Upper lobe of left lung (tissue), 6 donors: ENCODE measurements at regions not wholly inside any gene's neighbourhood (a gene's known extent, or its start where the extent isn't known, plus 50 kb on each side); places are given as distances from the start of the nearest gene placed in this dataset.
"Not testable (repeated sequence)": the region's sequence is repeated elsewhere in the genome, so short reads cannot be mapped to it uniquely, and the experiment has no call there.

Experiments used
- ATAC-seq, 2 donors: fragments of 200-7000 bp; cut with Tn5 transposase; one replicate each; pipeline ENCODE4 v1.9.1; 2022; ENCODE audit warnings: mild to moderate bottlenecking in 2 of 2, moderate library complexity in 2 of 2; ENCODE audit not compliant: low FRiP score in 2 of 2
- DNase-seq, 2 donors: peaks; one replicate each; pipeline ENCODE4 v3.0.0-alpha.2; 2019 to 2020
- H3K27ac ChIP-seq, 4 donors: fragments of 200-600 bp; sonication (generic); one replicate each; pipeline ENCODE4 v1.5.1; 2016 to 2019
- H3K27me3 ChIP-seq, 4 donors: fragments of 200-600 bp; sonication (generic); one replicate each; pipeline ENCODE4 v1.5.1; 2017 to 2019
- H3K36me3 ChIP-seq, 4 donors: fragments of 200-600 bp; sonication (generic); one replicate each; pipeline ENCODE4 v1.5.1; 2016 to 2019
- H3K4me1 ChIP-seq, 4 donors: fragments of 200-600 bp; sonication (generic); one replicate each; pipeline ENCODE4 v1.5.1; 2018 to 2019
- H3K4me3 ChIP-seq, 4 donors: fragments of 200-600 bp; sonication (generic); one replicate each; pipeline ENCODE4 v1.5.1; 2017 to 2019; ENCODE audit warnings: mild to moderate bottlenecking in 2 of 4, moderate library complexity in 1 of 4
- H3K9me3 ChIP-seq, 4 donors: fragments of 200-600 bp; sonication (generic); one replicate each; pipeline ENCODE4 v1.5.1; 2018 to 2019
- CTCF ChIP-seq, 6 experiments: fragments of 450-650 bp in 4 of 6; fragments of 200-600 bp in 2 of 6; sonication (generic) in 2 of 6; IDR thresholded peaks; one replicate each; pipeline ENCODE4 v1.5.1; 2016 to 2019; ENCODE audit warnings: antibody characterized with exemption in 6 of 6
- EP300 ChIP-seq, 4 donors: sonication (generic); formaldehyde crosslinking; IDR thresholded peaks; one replicate each; pipeline ENCODE4 v1.5.1; 2017; ENCODE audit warnings: antibody characterized with exemption in 4 of 4, control low read depth in 2 of 4
- POLR2A ChIP-seq, 4 donors: fragments of 450-650 bp; IDR thresholded peaks; one replicate each; pipeline ENCODE4 v1.5.1; 2016 to 2017; ENCODE audit warnings: antibody characterized with exemption in 4 of 4, mild to moderate bottlenecking in 2 of 4
- POLR2AphosphoS5 ChIP-seq, 2 donors: sonication (generic); formaldehyde crosslinking; IDR thresholded peaks; one replicate each; pipeline ENCODE4 v1.5.1; 2017; ENCODE audit warnings: antibody characterized with exemption in 2 of 2
- WGBS, 2 donors: methylation state at CpG; one replicate each; pipeline ENCODE4 v1.1.5; 2017 to 2018; 5-methylcytosine and 5-hydroxymethylcytosine counted together
- donor health status: DM: no; HTN: no; CAD: no; lungs with moderate emphysema.
- donor health status: DM: no; HTN: yes; CAD: no; lungs with severe emphysema.

DNA sequence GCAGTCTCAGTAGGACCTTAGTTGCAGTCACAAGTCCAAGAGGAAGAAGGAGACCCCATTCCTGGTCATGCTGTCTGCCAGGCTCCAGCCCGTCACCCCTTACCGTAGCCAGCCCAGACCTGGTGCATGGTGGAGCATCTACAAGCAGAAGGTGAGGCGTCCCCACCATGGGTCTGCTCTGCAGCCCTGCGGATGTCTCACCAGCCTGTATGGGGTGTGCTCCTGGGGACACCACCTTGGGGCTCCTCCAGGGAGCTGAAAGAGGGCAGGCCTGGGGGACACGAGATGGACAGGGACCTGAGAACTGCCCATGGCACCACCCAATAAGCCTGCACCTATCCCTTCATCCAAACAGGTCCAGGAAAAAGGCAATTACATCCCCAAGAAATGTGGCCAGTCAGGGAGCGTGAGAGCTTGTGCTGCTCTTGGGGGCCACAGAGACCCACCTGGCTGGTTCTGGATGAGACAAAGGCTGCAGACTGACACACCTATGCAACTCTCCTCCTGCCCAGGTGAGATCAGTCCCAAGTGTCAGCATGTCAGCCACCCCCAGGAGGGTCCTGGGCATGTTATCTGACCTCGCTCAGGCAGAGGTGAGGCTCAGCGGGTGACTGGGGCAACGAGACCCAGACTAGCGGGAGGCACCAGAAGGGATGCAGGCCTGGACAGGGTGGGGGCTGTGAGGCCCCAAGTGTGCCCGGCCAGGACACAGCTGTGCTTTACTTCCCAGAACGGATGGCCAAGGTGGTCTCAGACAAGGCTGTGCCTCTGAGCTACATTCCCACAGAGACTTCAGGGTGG lies 84.5 kb upstream of the RET start:
- H3K36me3 ChIP-seq = no peaks in the 10 kb centered on the region
- H3K27ac ChIP-seq = no peak overlapping the region
- no peak overlapping the region for H3K4me3 ChIP-seq
- H3K27me3 ChIP-seq = no peaks in the 10 kb centered on the region
- no peak for DNase-seq
- H3K4me1 ChIP-seq = no peaks in the 10 kb centered on the region
- TF ChIP-seq CTCF (IDR thresholded peaks at IDR 0.05) = no peak
- TF ChIP-seq POLR2AphosphoS5 (IDR thresholded peaks at IDR 0.05) = no peak
- no peak for TF ChIP-seq EP300 (IDR thresholded peaks at IDR 0.05)
- TF ChIP-seq POLR2A (IDR thresholded peaks at IDR 0.05) = no peak
- ATAC-seq = no peak
- WGBS, 2 donors = 83 to 90% methylated on average over 6 to 9 of the region's 12 CpGs
- no peaks in the 10 kb centered on the region for H3K9me3 ChIP-seq

GRCh38 chr10:42992957-42993390 lies 83.9 kb upstream of the RET start:
- no peak for DNase-seq
- Histone ChIP-seq H3K27ac (no peak overlapping the region), H3K36me3 (no peaks in the 10 kb centered on the region), H3K27me3 (no peaks in the 10 kb centered on the region), H3K9me3 (no peaks in the 10 kb centered on the region), H3K4me1 (no peaks in the 10 kb centered on the region), H3K4me3 (no peak overlapping the region)
- no peak for TF ChIP-seq POLR2A (IDR thresholded peaks at IDR 0.05)
- TF ChIP-seq CTCF (IDR thresholded peaks at IDR 0.05) = no peak
- no peak for TF ChIP-seq POLR2AphosphoS5 (IDR thresholded peaks at IDR 0.05)
- no peak for TF ChIP-seq EP300 (IDR thresholded peaks at IDR 0.05)
- 93 to 95% methylated on average over 6 to 13 of the region's 13 CpGs for WGBS, 2 donors
- ATAC-seq = no peak

GRCh38 chr10:42994909-42995308 lies 82.0 kb upstream of the RET start:
- H3K9me3 ChIP-seq, DNase-seq, H3K4me3 ChIP-seq, H3K36me3 ChIP-seq, ATAC-seq, H3K4me1 ChIP-seq, H3K27ac ChIP-seq, H3K27me3 ChIP-seq: not testable (repeated sequence)
- 96 to 100% methylated on average over 1 of the region's 2 CpGs for WGBS, 2 donors

- no peak for ATAC-seq
- H3K27ac ChIP-seq = no peak overlapping the region
- H3K9me3 ChIP-seq = no peaks in the 10 kb centered on the region
- H3K4me3 ChIP-seq = no peak overlapping the region
- 76 to 78% methylated on average over 2 of the region's 2 CpGs for WGBS, 2 donors
- no peak for DNase-seq
- H3K27me3 ChIP-seq = no peaks in the 10 kb centered on the region
- TF ChIP-seq POLR2A (IDR thresholded peaks at IDR 0.05) (no peak), POLR2AphosphoS5 (IDR thresholded peaks at IDR 0.05) (no peak), CTCF (IDR thresholded peaks at IDR 0.05) (no peak), EP300 (IDR thresholded peaks at IDR 0.05) (no peak)
- no peaks in the 10 kb centered on the region for H3K36me3 ChIP-seq
- H3K4me1 ChIP-seq = no peaks in the 10 kb centered on the region
Observed at GRCh38 chr10:42995537-42995936, 81.3 kb upstream of the RET start.

DNA sequence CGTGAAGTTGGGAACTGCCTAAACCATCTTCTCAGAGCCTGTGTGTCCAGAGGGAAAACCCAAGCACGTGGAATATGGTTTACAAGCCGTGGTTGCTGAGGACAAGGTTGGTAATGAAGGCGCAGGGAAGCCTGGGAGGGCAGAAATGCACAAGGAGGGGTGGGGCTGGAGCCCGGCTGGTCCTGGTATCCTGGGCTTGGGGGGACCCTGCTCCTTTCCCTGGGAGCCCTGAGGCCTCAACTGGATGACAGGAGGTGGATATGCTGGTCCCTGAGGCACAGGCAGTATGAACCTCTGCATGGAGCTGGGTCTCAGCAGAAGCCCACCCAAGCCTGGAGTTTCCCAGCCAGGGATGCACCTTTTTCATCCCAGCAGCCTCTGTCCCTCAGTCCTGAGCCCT lies 80.3 kb upstream of the RET start:
- 75 to 93% methylated on average over 5 of the region's 5 CpGs for WGBS, 2 donors
- no peak overlapping the region for H3K27ac ChIP-seq
- H3K4me1 ChIP-seq = no peaks in the 10 kb centered on the region
- no peaks in the 10 kb centered on the region for H3K27me3 ChIP-seq
- TF ChIP-seq EP300 (IDR thresholded peaks at IDR 0.05) (no peak), POLR2AphosphoS5 (IDR thresholded peaks at IDR 0.05) (no peak), POLR2A (IDR thresholded peaks at IDR 0.05) (no peak), CTCF (IDR thresholded peaks at IDR 0.05) (no peak)
- no peak overlapping the region for H3K4me3 ChIP-seq
- ATAC-seq (no peak), DNase-seq (no peak)
- no peaks in the 10 kb centered on the region for H3K36me3 ChIP-seq
- no peaks in the 10 kb centered on the region for H3K9me3 ChIP-seq
